ENCODE measurements at regions not wholly inside any gene's neighbourhood (a gene's known extent, or its start where the extent isn't known, plus 50 kb on each side); places are given as distances from the start of the nearest gene placed in this dataset.

DNA sequence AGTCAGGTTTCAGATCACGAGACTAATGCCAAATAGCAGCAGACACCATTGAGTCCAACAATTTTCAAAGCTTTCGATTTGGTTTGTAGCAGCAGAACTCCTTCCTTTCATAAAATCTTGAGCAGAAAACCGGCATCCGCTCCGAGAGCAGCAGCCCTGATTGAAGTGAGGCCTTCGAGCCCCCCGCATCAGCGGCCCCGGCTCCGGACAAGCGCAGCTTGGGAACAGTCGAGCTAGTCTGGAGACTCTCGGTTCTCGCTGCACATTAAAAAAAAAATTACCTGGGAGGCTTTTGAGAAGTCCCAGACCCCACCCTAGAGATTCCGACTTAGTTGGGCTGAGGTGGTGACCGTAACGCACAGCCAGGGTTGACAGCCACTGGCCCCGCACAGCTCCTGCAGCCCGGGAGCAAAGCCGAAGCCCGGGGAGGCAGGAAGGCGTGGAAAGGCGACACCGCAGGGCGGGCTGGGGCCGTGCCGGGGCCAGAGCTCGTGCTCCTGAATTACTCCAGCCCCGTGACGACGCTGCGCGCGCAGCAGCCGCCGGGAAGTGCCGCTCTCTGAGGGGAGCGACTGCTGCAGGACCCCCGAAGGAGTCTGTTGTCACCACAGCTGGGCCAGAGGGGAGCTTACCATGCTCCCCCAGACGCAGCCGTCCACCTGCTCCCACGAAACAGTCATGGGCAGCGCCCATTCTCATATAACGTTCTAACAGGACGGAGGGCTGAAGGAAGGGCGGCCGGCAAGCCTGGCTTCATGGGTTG lies 57.8 kb downstream of the SPATA19 start:
- DNase-seq (no peak), ATAC-seq (ENCODE audit: insufficient read depth, low read depth) (no peak)
- TF ChIP-seq, protein P1, sequence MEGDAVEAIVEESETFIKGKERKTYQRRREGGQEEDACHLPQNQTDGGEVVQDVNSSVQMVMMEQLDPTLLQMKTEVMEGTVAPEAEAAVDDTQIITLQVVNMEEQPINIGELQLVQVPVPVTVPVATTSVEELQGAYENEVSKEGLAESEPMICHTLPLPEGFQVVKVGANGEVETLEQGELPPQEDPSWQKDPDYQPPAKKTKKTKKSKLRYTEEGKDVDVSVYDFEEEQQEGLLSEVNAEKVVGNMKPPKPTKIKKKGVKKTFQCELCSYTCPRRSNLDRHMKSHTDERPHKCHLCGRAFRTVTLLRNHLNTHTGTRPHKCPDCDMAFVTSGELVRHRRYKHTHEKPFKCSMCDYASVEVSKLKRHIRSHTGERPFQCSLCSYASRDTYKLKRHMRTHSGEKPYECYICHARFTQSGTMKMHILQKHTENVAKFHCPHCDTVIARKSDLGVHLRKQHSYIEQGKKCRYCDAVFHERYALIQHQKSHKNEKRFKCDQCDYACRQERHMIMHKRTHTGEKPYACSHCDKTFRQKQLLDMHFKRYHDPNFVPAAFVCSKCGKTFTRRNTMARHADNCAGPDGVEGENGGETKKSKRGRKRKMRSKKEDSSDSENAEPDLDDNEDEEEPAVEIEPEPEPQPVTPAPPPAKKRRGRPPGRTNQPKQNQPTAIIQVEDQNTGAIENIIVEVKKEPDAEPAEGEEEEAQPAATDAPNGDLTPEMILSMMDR (IDR thresholded peaks at IDR 0.05; ENCODE audit: borderline replicate concordance, extremely low read depth, low read length, poor library complexity, severe bottlenecking), result no peak
- TF ChIP-seq EZH2 (IDR thresholded peaks at IDR 0.05; ENCODE audit: borderline replicate concordance, low read depth, low read length, severe bottlenecking), result no peak
- Histone ChIP-seq H4K20me1 (ENCODE audit: insufficient read depth, low read length) (no peaks in the 10 kb centered on the region), H3K36me3 (ENCODE audit: insufficient read depth, low read length) (no peaks in the 10 kb centered on the region), H2AFZ (ENCODE audit: low read depth, low read length) (no peak overlapping the region), H3K4me3 (ENCODE audit: low read depth in 1 of 2, low read length in 2 of 2) (no peak overlapping the region), H3K4me1 (ENCODE audit: insufficient read depth, low read length) (no peaks in the 10 kb centered on the region), H3K4me2 (ENCODE audit: insufficient read depth, low read length) (no peak overlapping the region), H3K9ac (ENCODE audit: low read depth, low read length) (no peak overlapping the region), H3K27me3 (ENCODE audit: insufficient read depth, low read length, poor library complexity) (peaks cover 17% of the 10 kb centered on the region), H3K79me2 (ENCODE audit: insufficient read depth, low read length) (no peaks in the 10 kb centered on the region), H3K27ac (ENCODE audit: low read length) (no peak overlapping the region), H3K9me3 (ENCODE audit: insufficient read depth, low read length, severe bottlenecking) (no peaks in the 10 kb centered on the region)

DNA sequence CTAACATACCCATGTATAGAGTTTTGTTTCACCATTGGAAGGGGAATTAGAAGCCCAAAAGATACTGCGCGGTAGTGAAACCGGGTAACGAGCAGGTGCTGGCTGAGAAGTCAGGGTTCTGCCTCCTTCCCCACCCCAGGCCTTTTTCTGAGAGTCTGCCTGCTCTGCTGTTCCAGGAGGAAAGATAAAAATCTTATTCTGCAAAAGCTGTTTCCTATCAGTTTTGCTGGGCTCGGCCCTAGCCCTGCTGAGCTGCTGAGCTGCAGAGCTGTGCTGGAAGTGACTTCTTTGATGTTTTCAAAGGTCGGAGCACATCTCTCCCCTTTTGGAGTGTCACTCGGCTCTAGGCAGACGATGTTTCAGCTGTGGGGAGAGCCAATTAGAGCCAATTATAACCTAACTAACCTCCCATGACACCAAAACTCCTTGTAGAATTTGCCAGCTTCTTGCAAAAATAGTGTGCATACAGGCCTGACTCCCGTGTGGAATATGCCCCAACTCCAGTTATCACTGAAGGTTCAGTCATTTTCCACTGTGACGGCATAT lies 59.4 kb downstream of the SPATA19 start:
- ATAC-seq (ENCODE audit: insufficient read depth, low read depth), result no peak

DNA sequence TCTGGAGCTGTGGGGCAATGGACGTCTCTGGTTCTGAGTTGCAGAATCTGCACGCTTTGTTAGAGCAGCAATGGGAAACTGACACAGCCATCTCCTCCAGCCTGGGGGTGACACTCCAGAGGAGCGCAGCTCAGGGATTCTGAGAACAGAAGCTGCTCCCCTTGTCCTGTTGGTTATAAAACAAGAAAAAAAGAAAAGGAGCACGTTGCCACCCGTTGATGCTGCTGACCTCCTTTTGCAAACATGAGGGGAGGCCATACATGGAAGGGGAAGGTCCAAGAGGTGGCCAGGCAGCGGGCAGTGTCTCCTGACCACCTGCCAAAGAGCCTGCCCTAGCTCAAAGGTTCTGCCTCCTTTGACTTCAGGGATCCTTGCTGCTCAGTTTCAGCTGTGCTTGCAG lies 61.0 kb downstream of the SPATA19 start:
- no peaks in the 10 kb centered on the region for H3K4me1 ChIP-seq (ENCODE audit: insufficient read depth, low read length)
- H4K20me1 ChIP-seq (ENCODE audit: insufficient read depth, low read length), result no peaks in the 10 kb centered on the region; the same call in 1 of the 2 replicates

More for the DNA sequence above, 59.4 kb downstream of the SPATA19 start:
- Histone ChIP-seq H3K27me3 (ENCODE audit: insufficient read depth, low read length, poor library complexity) (peaks cover 23% of the 10 kb centered on the region), H3K79me2 (ENCODE audit: insufficient read depth, low read length) (no peaks in the 10 kb centered on the region), H3K36me3 (ENCODE audit: insufficient read depth, low read length) (no peaks in the 10 kb centered on the region), H3K4me1 (ENCODE audit: insufficient read depth, low read length) (no peaks in the 10 kb centered on the region), H3K9me3 (ENCODE audit: insufficient read depth, low read length, severe bottlenecking) (no peaks in the 10 kb centered on the region), H3K27ac (ENCODE audit: low read length) (no peak overlapping the region), H3K4me3 (ENCODE audit: low read depth in 1 of 2, low read length in 2 of 2) (no peak overlapping the region), H2AFZ (ENCODE audit: low read depth, low read length) (no peak overlapping the region), H4K20me1 (ENCODE audit: insufficient read depth, low read length) (no peaks in the 10 kb centered on the region; the same call in 1 of the 2 replicates), H3K9ac (ENCODE audit: low read depth, low read length) (no peak overlapping the region), H3K4me2 (ENCODE audit: insufficient read depth, low read length) (no peak overlapping the region)
- TF ChIP-seq EZH2 (IDR thresholded peaks at IDR 0.05; ENCODE audit: borderline replicate concordance, low read depth, low read length, severe bottlenecking), result no peak
- TF ChIP-seq, protein P1 (IDR thresholded peaks at IDR 0.05; ENCODE audit: borderline replicate concordance, extremely low read depth, low read length, poor library complexity, severe bottlenecking), result no peak
- no peak for DNase-seq

More for the DNA sequence above, 61.0 kb downstream of the SPATA19 start:
- Histone ChIP-seq H3K36me3 (ENCODE audit: insufficient read depth, low read length) (no peaks in the 10 kb centered on the region), H3K27me3 (ENCODE audit: insufficient read depth, low read length, poor library complexity) (peaks cover 19% of the 10 kb centered on the region), H3K4me2 (ENCODE audit: insufficient read depth, low read length) (no peak overlapping the region), H3K4me3 (ENCODE audit: low read depth in 1 of 2, low read length in 2 of 2) (no peak overlapping the region), H2AFZ (ENCODE audit: low read depth, low read length) (no peak overlapping the region), H3K79me2 (ENCODE audit: insufficient read depth, low read length) (no peaks in the 10 kb centered on the region), H3K27ac (ENCODE audit: low read length) (no peak overlapping the region), H3K9me3 (ENCODE audit: insufficient read depth, low read length, severe bottlenecking) (no peaks in the 10 kb centered on the region), H3K9ac (ENCODE audit: low read depth, low read length) (no peak overlapping the region)
- TF ChIP-seq EZH2 (IDR thresholded peaks at IDR 0.05; ENCODE audit: borderline replicate concordance, low read depth, low read length, severe bottlenecking), result no peak
- TF ChIP-seq, protein P1 (IDR thresholded peaks at IDR 0.05; ENCODE audit: borderline replicate concordance, extremely low read depth, low read length, poor library complexity, severe bottlenecking), result no peak
- ATAC-seq (ENCODE audit: insufficient read depth, low read depth) (no peak), DNase-seq (no peak)

Data from DND-41 (cell line).